Endodermal cell (in vitro differentiated cells): ENCODE measurements at regions not wholly inside any gene's neighbourhood (a gene's known extent, or its start where the extent isn't known, plus 50 kb on each side); places are given as distances from the start of the nearest gene placed in this dataset.
A peak's percentile ranks its signal among the peaks of the same experiment; 100 is the strongest.
"Not testable (repeated sequence)": the region's sequence is repeated elsewhere in the genome, so short reads cannot be mapped to it uniquely, and the experiment has no call there.

ENCODE experiments used
- DNase-seq: peaks from one replicate; pipeline ENCODE4 v3.0.0-alpha.2; 2017
- H3K27ac ChIP-seq: 2 replicates; pipeline ENCODE4 v1.5.1; 2013; ENCODE audit warnings: mild to moderate bottlenecking, low read depth, low read length, moderate library complexity
- H3K27me3 ChIP-seq: 2 replicates; pipeline ENCODE4 v1.6.1; 2013; ENCODE audit warnings: mild to moderate bottlenecking, low read length, moderate library complexity; ENCODE audit not compliant: insufficient read depth, control insufficient read depth, poor library complexity, severe bottlenecking
- H3K36me3 ChIP-seq: 2 replicates; pipeline ENCODE4 v1.7.0; 2013; ENCODE audit warnings: mild to moderate bottlenecking, low read length, moderate library complexity; ENCODE audit not compliant: control insufficient read depth, insufficient read depth
- H3K4me1 ChIP-seq: one replicate; pipeline ENCODE4 v1.7.0; 2013; ENCODE audit warnings: low read length; ENCODE audit not compliant: control insufficient read depth, insufficient read depth
- H3K4me3 ChIP-seq: 2 replicates; pipeline ENCODE4 v1.5.1; 2013; ENCODE audit warnings: mild to moderate bottlenecking, low read length, moderate library complexity
- H3K9ac ChIP-seq: 2 replicates; pipeline ENCODE4 v1.6.1; 2013; ENCODE audit warnings: mild to moderate bottlenecking, low read length, moderate library complexity; ENCODE audit not compliant: poor library complexity, severe bottlenecking; ENCODE audit errors: extremely low read depth
- H3K9me3 ChIP-seq: 2 replicates; pipeline ENCODE4 v1.6.1; 2013; ENCODE audit warnings: mild to moderate bottlenecking, low read length, moderate library complexity; ENCODE audit not compliant: control insufficient read depth
- H3K27ac Mint-ChIP-seq: 2 replicates; pipeline ENCODE4 v1.8.0; 2020; ENCODE audit warnings: mixed read lengths
- H3K27me3 Mint-ChIP-seq: 2 replicates; pipeline ENCODE4 v1.8.0; 2021; ENCODE audit warnings: mild to moderate bottlenecking, mixed read lengths; ENCODE audit not compliant: insufficient read depth
- H3K36me3 Mint-ChIP-seq: 2 replicates; pipeline ENCODE4 v1.8.0; 2020; ENCODE audit warnings: low read depth, mixed read lengths
- H3K4me1 Mint-ChIP-seq: 2 replicates; pipeline ENCODE4 v1.8.0; 2020; ENCODE audit warnings: mixed read lengths
- H3K4me3 Mint-ChIP-seq: 2 replicates; pipeline ENCODE4 v1.8.0; 2020; ENCODE audit warnings: mild to moderate bottlenecking, moderate library complexity, mixed read lengths
- H3K9me3 Mint-ChIP-seq: 2 replicates; pipeline ENCODE4 v1.8.0; 2020; ENCODE audit warnings: mild to moderate bottlenecking, mixed read lengths
- WGBS, 2 experiments: methylation state at CpG; one replicate each; pipeline versions ENCODE4 v1.1.5 to v1.1.7; 2013; ENCODE audit warnings: missing lambda C conversion rate in 2 of 2, mixed read lengths in 1 of 2; ENCODE audit not compliant: insufficient coverage in 1 of 2, insufficient read length in 1 of 2; 5-methylcytosine and 5-hydroxymethylcytosine counted together
- TF ChIP-seq, protein P1 (sequence below): fragments of 200-600 bp; sonication (generic); conservative IDR thresholded peaks from 2 replicates; pipeline ENCODE4 v1.5.0; 2021; ENCODE audit warnings: antibody characterized with exemption, mild to moderate bottlenecking

DNA sequence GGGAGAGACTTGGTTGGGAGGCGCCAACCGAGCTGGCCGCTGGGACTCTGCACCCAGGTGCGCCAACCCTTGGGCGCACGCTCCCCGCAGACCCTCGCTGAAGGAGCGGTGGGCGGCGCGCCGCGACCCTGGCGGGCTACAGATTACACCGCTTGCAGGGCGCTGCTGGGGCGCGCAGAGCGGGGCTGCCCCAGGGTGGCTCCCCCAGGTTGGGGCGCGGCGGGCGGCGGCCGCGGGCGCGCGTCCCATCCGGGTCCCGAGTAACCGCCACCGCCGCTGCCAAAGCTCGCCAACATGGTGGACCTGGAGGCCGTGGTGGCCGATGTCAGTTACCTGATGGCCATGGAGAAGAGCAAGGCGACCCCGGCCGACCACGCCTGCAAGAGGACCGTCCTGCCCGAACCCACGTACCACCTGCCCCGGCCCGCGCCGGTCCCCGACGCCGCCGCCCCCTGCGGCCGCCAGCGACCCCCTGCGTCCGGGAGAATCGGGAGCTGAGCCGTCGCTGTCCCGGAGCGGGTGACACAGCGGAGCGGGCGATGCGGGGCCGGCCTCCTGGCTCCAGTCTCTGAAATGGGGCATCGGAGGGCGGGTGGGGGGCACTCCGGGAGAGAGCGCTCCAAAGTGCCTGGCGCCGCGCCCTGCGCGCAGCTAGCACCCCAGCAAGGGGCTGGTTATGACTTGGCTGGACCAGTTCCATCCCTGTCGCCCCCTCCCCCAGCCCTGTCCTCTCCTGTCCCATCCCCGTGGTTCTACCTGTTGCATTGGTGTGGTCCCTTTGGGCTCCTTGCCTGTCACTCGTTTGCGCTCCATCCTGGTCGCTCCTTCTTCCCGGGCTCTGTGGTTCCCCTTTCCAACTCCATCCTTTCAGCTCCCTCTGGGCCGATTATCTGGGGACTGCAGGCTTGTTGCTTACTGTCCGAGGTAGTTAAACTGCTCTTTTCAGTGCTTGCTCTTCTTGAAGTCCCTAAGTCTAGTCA, 143.3 kb upstream of the GRK3 start:
- no peak overlapping the region for H3K27ac ChIP-seq
- no peak overlapping the region for H3K9ac ChIP-seq
- H3K27me3 Mint-ChIP-seq, result peaks cover 59% of the 10 kb centered on the region
- peak overlapping the region; percentile 58 for H3K4me3 Mint-ChIP-seq
- H3K4me1 Mint-ChIP-seq, result peaks cover 3% of the 10 kb centered on the region
- H3K36me3 Mint-ChIP-seq, result no peaks in the 10 kb centered on the region
- peaks cover 4% of the 10 kb centered on the region for H3K9me3 Mint-ChIP-seq
- no peak overlapping the region for H3K27ac Mint-ChIP-seq
- no peaks in the 10 kb centered on the region for H3K9me3 ChIP-seq
- peak overlapping the region; percentile 81 for H3K4me3 ChIP-seq
- 1% methylated on average over 40 to 85 of the region's 85 CpGs for WGBS, 2 experiments
- peak; percentile 84 for DNase-seq
- peaks cover 45% of the 10 kb centered on the region for H3K27me3 ChIP-seq
- TF ChIP-seq, protein P1, sequence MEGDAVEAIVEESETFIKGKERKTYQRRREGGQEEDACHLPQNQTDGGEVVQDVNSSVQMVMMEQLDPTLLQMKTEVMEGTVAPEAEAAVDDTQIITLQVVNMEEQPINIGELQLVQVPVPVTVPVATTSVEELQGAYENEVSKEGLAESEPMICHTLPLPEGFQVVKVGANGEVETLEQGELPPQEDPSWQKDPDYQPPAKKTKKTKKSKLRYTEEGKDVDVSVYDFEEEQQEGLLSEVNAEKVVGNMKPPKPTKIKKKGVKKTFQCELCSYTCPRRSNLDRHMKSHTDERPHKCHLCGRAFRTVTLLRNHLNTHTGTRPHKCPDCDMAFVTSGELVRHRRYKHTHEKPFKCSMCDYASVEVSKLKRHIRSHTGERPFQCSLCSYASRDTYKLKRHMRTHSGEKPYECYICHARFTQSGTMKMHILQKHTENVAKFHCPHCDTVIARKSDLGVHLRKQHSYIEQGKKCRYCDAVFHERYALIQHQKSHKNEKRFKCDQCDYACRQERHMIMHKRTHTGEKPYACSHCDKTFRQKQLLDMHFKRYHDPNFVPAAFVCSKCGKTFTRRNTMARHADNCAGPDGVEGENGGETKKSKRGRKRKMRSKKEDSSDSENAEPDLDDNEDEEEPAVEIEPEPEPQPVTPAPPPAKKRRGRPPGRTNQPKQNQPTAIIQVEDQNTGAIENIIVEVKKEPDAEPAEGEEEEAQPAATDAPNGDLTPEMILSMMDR, result peak; percentile 31
- no peaks in the 10 kb centered on the region for H3K4me1 ChIP-seq
- H3K36me3 ChIP-seq, result no peaks in the 10 kb centered on the region

DNA sequence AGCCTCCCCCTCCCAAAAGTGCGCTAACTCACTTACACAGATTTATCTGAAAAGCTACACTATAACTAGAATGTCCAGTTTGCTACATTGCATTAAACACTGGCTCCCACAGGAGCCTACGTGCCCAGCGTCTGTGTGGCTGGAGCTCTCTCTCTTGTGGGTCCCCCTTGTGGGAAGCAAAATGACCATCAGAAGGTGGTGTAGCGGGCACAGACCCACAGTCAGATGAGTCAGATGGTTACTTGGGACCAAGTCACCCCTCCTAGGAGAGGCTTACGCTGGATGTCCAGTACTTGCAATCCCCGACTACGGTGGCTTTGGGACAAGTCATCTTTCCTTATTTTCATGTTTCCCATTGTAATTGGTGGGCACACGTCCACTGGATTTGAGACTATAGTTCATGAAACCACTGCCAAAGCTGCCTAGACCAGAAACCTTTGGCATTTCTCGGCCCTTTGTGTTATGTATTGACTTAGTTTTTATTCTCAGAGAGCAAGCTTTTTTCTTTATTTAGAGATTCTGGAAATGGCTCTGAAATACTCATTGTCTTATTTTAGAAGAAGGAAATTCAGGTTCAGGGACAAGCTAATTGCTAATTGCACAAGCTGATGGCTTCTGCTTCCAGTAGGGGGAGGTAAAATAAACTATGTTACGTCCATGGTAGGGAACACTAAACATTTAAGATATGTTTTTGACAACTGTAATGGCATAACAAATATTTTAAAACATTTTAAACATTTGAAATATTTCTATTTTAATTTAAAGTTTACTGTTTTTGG, 137.8 kb upstream of the GRK3 start:
- DNase-seq, result not testable (repeated sequence)

DNA sequence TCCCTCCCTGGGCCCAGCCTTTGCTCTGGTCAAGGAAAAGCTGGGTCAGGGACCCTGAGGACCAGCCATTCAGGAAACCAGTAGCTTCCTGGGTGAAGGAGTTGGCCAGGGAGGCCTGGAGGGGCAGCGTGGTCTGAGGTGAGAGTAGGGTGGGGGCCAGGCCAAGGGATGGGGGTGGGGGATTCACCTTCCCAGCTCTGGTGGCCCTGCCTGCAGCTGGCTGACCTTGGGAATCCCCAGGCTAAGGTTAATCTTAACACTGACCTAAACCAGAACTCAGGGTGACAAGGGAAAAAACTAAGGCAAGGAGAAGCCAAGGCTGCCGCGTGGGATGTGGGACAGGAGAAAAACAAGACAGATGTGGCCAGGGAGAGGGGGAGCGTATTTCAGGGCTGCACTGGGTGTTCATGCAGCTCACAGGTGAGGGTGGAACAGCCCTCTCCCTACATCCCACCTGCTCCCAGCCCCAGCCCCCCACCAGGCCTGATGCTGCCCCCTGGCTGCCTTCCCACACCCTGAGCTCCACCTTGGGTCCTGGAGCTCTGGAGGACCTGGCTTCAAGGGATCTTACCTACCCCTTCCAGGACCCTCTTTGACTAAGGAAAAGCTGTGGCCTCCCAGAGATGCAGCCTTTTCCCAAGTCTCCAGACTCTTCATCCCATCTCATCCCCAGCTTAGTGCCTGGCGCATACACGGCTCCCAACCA, 132.7 kb upstream of the GRK3 start:
- not testable (repeated sequence) for H3K36me3 Mint-ChIP-seq, H3K27me3 ChIP-seq
- 60% methylated on average over 1 of the region's 6 CpGs; no CpG with 5 or more reads in 1 of the 2 experiments for WGBS, 2 experiments

More for the DNA sequence above, 137.8 kb upstream of the GRK3 start:
- peaks cover 19% of the 10 kb centered on the region for H3K27me3 ChIP-seq
- not testable (repeated sequence) for H3K4me3 ChIP-seq, H3K9me3 ChIP-seq, H3K4me3 Mint-ChIP-seq, H3K36me3 Mint-ChIP-seq, H3K27ac Mint-ChIP-seq, H3K4me1 Mint-ChIP-seq, H3K9me3 Mint-ChIP-seq, H3K36me3 ChIP-seq, H3K4me1 ChIP-seq, H3K9ac ChIP-seq, H3K27ac ChIP-seq
- 69 to 82% methylated on average over 6 to 8 of the region's 10 CpGs for WGBS, 2 experiments
- TF ChIP-seq, protein P1, result peak; percentile 68
- peaks cover 20% of the 10 kb centered on the region for H3K27me3 Mint-ChIP-seq

DNA sequence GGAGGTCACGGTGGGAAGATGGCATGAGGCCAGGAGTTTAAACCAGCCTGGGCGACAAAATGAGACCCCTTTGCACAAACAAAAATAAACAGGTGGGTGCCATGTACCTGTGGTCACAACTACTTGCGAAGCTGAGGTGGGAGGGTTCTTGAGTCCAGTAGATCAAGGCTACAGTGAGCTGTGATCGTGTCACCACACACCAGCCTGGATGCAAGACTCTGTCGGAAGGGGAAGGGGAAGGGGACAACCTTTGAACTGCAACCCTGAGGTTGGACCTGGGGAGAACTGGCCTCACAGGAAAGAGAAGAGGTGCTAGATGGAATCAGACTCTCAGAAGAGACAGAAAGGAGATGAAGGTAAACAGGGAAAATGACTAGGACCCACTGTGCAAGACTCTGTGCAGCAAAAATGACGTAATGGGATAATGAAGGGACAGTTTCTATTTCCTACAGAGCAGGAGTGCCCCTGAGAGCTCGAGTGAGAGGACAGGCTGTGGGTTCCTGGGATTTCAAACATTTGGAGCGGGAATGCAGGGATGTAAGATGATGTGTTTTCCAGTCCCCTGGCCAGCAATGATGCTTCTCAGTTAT, 131.0 kb upstream of the GRK3 start:
- H3K9ac ChIP-seq, H3K27ac Mint-ChIP-seq, H3K4me1 ChIP-seq, H3K36me3 ChIP-seq, H3K27ac ChIP-seq, H3K27me3 ChIP-seq, H3K27me3 Mint-ChIP-seq, DNase-seq, H3K36me3 Mint-ChIP-seq, H3K4me1 Mint-ChIP-seq, H3K4me3 Mint-ChIP-seq, H3K9me3 ChIP-seq, H3K4me3 ChIP-seq, H3K9me3 Mint-ChIP-seq: not testable (repeated sequence)
- 87 to 89% methylated on average over 4 to 6 of the region's 8 CpGs for WGBS, 2 experiments

More for the DNA sequence above, 132.7 kb upstream of the GRK3 start:
- H3K9ac ChIP-seq, H3K4me1 ChIP-seq, H3K27ac ChIP-seq, H3K27me3 Mint-ChIP-seq, H3K27ac Mint-ChIP-seq, H3K9me3 Mint-ChIP-seq, H3K36me3 ChIP-seq, H3K4me3 ChIP-seq, H3K9me3 ChIP-seq, H3K4me1 Mint-ChIP-seq, H3K4me3 Mint-ChIP-seq, DNase-seq: not testable (repeated sequence)
